Suprapubic skin (tissue), 4 donors: ENCODE measurements at regions not wholly inside any gene's neighbourhood (a gene's known extent, or its start where the extent isn't known, plus 50 kb on each side); places are given as distances from the start of the nearest gene placed in this dataset.

Source experiments
- DNase-seq, 2 donors: peaks; one replicate each; pipeline ENCODE4 v3.0.0-alpha.2; 2019; ENCODE audit warnings: low spot score in 2 of 2
- H3K27ac ChIP-seq: fragments of 200-600 bp; sonication (generic); one replicate; pipeline ENCODE4 v1.5.1; 2019
- H3K27me3 ChIP-seq: fragments of 200-600 bp; sonication (generic); one replicate; pipeline ENCODE4 v1.5.1; 2019
- H3K36me3 ChIP-seq: fragments of 200-600 bp; sonication (generic); one replicate; pipeline ENCODE4 v1.5.1; 2019
- H3K4me1 ChIP-seq: fragments of 200-600 bp; sonication (generic); one replicate; pipeline ENCODE4 v1.5.1; 2019
- H3K4me3 ChIP-seq: fragments of 200-600 bp; sonication (generic); one replicate; pipeline ENCODE4 v1.5.1; 2019; ENCODE audit warnings: mild to moderate bottlenecking
- H3K9me3 ChIP-seq: fragments of 200-600 bp; sonication (generic); one replicate; pipeline ENCODE4 v1.5.1; 2019
- CTCF ChIP-seq, 2 donors: fragments of 200-600 bp in 1 of 2; fragments of 450-650 bp in 1 of 2; sonication (generic) in 1 of 2; IDR thresholded peaks; one replicate each; pipeline ENCODE4 v1.5.1; 2016 to 2019; ENCODE audit warnings: antibody characterized with exemption in 2 of 2, mild to moderate bottlenecking in 1 of 2, moderate library complexity in 1 of 2
- EP300 ChIP-seq: sonication (generic); formaldehyde crosslinking; IDR thresholded peaks from one replicate; pipeline ENCODE4 v1.6.1; 2017; ENCODE audit warnings: antibody characterized with exemption
- POLR2A ChIP-seq, 2 donors: fragments of 450-650 bp; IDR thresholded peaks; one replicate each; pipeline ENCODE4 v1.6.1; 2017; ENCODE audit warnings: antibody characterized with exemption in 2 of 2, mild to moderate bottlenecking in 2 of 2, moderate library complexity in 2 of 2
- POLR2AphosphoS5 ChIP-seq, 3 donors: sonication (generic); formaldehyde crosslinking; IDR thresholded peaks; one replicate each; pipeline ENCODE4 v1.6.1; 2017; ENCODE audit warnings: antibody characterized with exemption in 3 of 3
- WGBS: methylation state at CpG from one replicate; pipeline ENCODE4 v1.1.5; 2018; 5-methylcytosine and 5-hydroxymethylcytosine counted together

GRCh38 chr18:56508370-56509036, 129.9 kb downstream of the TXNL1 start:
- Histone ChIP-seq H3K27me3 (no peaks in the 10 kb centered on the region), H3K4me3 (no peak overlapping the region), H3K9me3 (no peaks in the 10 kb centered on the region), H3K4me1 (no peaks in the 10 kb centered on the region), H3K27ac (no peak overlapping the region), H3K36me3 (no peaks in the 10 kb centered on the region)
- 67% methylated on average over 4 of the region's 4 CpGs for WGBS
- no peak for DNase-seq
- TF ChIP-seq EP300, result no peak
- no peak for TF ChIP-seq POLR2AphosphoS5 (IDR thresholded peaks at IDR 0.05)
- no peak for TF ChIP-seq POLR2A (IDR thresholded peaks at IDR 0.05)
- TF ChIP-seq CTCF (IDR thresholded peaks at IDR 0.05), result no peak

GRCh38 chr18:56505971-56506370, 132.4 kb downstream of the TXNL1 start:
- no peak for TF ChIP-seq POLR2A (IDR thresholded peaks at IDR 0.05)
- TF ChIP-seq EP300, result no peak
- no peak for TF ChIP-seq CTCF (IDR thresholded peaks at IDR 0.05)
- TF ChIP-seq POLR2AphosphoS5 (IDR thresholded peaks at IDR 0.05), result no peak
- Histone ChIP-seq H3K27ac (no peak overlapping the region), H3K4me3 (no peak overlapping the region), H3K36me3 (no peaks in the 10 kb centered on the region), H3K9me3 (no peaks in the 10 kb centered on the region), H3K27me3 (no peaks in the 10 kb centered on the region), H3K4me1 (no peaks in the 10 kb centered on the region)
- DNase-seq, result no peak

GRCh38 chr18:56505293-56505692, 133.1 kb downstream of the TXNL1 start:
- Histone ChIP-seq H3K4me3 (no peak overlapping the region), H3K27me3 (no peaks in the 10 kb centered on the region), H3K27ac (no peak overlapping the region), H3K36me3 (no peaks in the 10 kb centered on the region), H3K4me1 (no peaks in the 10 kb centered on the region), H3K9me3 (no peaks in the 10 kb centered on the region)
- TF ChIP-seq POLR2A (IDR thresholded peaks at IDR 0.05), result no peak
- TF ChIP-seq EP300, result no peak
- TF ChIP-seq CTCF (IDR thresholded peaks at IDR 0.05), result no peak
- TF ChIP-seq POLR2AphosphoS5 (IDR thresholded peaks at IDR 0.05), result no peak
- 94% methylated on average over 3 of the region's 3 CpGs for WGBS
- DNase-seq, result no peak

GRCh38 chr18:56501896-56502295, 136.5 kb downstream of the TXNL1 start:
- Histone ChIP-seq H3K4me3 (no peak overlapping the region), H3K27ac (no peak overlapping the region), H3K36me3 (no peaks in the 10 kb centered on the region), H3K4me1 (no peaks in the 10 kb centered on the region), H3K27me3 (no peaks in the 10 kb centered on the region), H3K9me3 (no peaks in the 10 kb centered on the region)
- no peak for DNase-seq
- no peak for TF ChIP-seq POLR2AphosphoS5 (IDR thresholded peaks at IDR 0.05)
- TF ChIP-seq EP300, result no peak
- TF ChIP-seq CTCF (IDR thresholded peaks at IDR 0.05), result no peak
- no peak for TF ChIP-seq POLR2A (IDR thresholded peaks at IDR 0.05)
- WGBS, result 42% methylated on average over 3 of the region's 3 CpGs

- H3K9me3 ChIP-seq, result no peaks in the 10 kb centered on the region
- DNase-seq, result no peak
- TF ChIP-seq CTCF (IDR thresholded peaks at IDR 0.05), result no peak
- TF ChIP-seq POLR2AphosphoS5 (IDR thresholded peaks at IDR 0.05), result no peak
- TF ChIP-seq EP300, result no peak
- no peak for TF ChIP-seq POLR2A (IDR thresholded peaks at IDR 0.05)
- no peaks in the 10 kb centered on the region for H3K27me3 ChIP-seq
- H3K36me3 ChIP-seq, result no peaks in the 10 kb centered on the region
- WGBS, result 84% methylated on average over 3 of the region's 3 CpGs
- H3K4me3 ChIP-seq, result no peak overlapping the region
- no peak overlapping the region for H3K27ac ChIP-seq
- no peaks in the 10 kb centered on the region for H3K4me1 ChIP-seq
Observed at GRCh38 chr18:56495884-56496283, 142.5 kb downstream of the TXNL1 start.
